MM.1S (cell line): ENCODE measurements at regions not wholly inside any gene's neighbourhood (a gene's known extent, or its start where the extent isn't known, plus 50 kb on each side); places are given as distances from the start of the nearest gene placed in this dataset.

Experiments
- CTCF ChIP-seq: fragments of 300-600 bp; sonication (generic); IDR thresholded peaks from 2 replicates; pipeline ENCODE4 v1.5.1; 2016; ENCODE audit warnings: antibody characterized with exemption, low read length, mixed read lengths
- EZH2 ChIP-seq: fragments of 300-600 bp; sonication (generic); optimal IDR thresholded peaks from 2 replicates; pipeline ENCODE3; 2017; ENCODE audit warnings: low read depth, mild to moderate bottlenecking, antibody characterized with exemption, low read length, mixed read lengths

- no peak for TF ChIP-seq CTCF
- TF ChIP-seq EZH2 = no peak
Observed at GRCh38 chr5:168086104-168086610, 205.3 kb upstream of the WWC1 start.
